ENCODE measurements at regions not wholly inside any gene's neighbourhood (a gene's known extent, or its start where the extent isn't known, plus 50 kb on each side); places are given as distances from the start of the nearest gene placed in this dataset.

DNA sequence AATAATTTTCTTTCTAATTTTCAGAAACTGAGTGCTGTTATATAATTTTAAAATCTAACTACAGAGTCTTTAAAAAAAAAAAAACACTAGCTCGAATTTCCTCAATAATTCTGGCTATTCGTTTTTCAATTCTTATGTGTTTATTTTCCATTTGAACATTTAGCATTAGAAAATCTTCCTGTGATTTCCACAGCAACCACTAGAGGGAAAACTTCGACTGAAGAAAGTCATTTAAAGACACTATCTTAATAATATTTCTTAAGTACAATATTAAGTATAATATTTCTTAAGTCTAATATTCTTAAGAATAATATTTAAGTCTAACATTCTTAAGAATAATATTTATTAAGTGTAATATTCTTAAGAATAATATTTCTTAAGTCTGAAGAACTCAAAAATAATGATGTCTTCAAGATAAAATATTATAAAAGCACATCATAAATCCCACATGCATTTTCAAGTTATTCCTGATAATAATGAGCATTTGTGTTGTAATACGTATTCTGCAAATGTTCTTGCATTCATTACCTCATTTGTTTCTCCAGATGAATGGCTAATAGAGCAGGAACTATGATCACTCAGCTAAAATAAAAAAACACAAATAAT lies 118.4 kb upstream of the WDR17 start:
- DNase-seq (ENCODE audit: low read depth), result no peak

DNA sequence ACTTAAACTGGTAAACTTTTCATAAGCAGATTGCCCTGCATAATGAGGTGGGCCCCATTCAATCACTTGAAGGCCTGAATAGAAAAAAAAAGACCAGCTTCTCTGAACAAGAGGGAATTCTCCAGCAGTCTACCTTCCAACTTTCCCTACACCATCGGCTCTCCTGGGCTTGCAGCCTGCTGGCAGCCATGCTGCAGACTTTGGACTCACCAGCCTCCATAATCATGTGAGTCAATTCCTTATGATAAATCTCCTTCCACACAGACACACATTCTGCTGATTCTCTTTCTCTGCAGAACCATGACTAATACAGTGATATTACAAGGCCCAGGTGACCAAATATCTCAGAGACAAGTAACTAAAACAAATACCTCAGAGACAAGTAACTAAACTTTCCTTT lies 113.8 kb upstream of the WDR17 start:
- DNase-seq (ENCODE audit: low read depth), result no peak

DNA sequence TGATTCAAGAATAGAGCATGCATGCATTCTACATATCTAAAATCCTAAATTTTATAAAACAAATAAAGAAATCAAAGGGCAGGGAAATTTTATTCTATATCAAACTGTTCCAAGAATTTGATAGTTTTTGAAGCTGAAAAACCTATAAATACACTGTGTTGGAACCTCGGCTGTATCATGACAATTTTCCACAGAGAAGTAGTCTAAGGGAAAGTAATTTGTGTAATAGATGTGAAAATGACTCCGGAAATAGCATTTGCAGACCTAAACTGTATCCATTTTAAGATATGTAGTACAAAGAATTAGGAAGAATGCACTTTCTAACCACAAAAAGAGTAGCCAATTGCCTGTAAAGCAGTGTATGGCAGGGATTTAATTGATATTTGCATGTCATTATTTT lies 112.5 kb upstream of the WDR17 start:
- DNase-seq (ENCODE audit: low read depth), result no peak

DNA sequence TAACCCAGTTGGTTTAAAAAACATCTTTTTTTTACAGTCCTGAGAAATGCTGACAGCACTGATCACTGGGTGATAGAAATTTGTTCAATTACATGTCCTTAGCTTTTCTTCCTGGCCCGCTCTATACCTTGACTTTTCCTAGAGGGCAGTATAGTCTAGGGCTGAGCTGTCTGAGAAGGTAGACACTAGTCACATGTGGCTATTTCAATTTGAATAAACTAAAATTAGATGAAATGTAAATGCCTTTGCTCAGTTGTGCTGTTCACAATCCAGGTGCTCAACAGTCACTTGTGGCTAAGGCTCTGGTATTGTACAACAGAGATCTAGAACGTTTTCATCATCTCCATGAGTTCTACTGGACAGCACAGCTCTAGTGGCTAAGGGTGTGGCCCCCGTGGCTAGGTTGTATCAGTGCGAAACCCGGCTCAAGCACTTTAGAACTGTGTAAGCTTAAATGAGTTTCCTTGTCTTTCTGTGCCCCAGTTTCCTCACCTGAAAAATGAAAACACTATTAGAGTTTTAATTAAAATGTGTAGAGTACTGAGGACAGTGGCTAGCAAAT lies 111.6 kb upstream of the WDR17 start:
- no peak for DNase-seq (ENCODE audit: low read depth)

DNA sequence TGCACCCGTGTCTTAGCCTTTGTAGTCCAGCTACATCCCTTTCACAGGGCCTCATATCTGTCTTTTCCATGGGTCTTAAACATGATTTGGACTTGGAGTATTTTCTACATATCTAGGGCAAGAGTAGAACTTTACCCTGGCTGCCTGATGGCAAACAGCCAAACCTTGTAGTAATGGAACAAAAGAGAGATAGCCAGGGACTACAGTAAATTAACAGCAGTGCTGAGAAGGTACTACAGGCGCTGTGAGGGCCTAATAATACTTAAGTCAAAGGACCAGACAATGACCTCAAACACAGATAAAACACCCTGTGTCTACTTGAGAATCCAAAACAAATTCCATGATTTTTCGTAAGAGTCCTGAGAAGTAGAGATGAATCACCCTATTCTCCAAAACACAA lies 111.0 kb upstream of the WDR17 start:
- no peak for DNase-seq (ENCODE audit: low read depth)

DNA sequence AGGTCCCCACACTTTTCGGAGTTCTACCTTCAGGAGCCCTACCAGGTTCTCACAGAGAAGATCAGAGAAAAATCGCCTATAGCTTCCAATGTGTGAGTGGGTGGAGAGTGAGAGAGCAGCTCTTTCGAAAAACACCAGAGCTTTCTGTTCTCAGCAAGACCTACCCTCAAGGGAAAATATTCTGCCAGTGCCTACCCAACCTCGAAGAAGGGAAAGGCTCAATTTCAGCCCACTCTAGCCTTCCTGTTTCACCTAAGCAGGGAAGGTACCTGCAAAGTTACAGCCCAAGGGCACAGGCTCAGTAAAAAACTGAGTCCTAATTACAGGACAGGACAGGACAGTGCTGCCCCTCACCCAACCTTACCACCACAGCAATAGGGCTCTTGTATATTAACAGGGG lies 104.0 kb upstream of the WDR17 start:
- no peak for DNase-seq (ENCODE audit: low read depth)

DNA sequence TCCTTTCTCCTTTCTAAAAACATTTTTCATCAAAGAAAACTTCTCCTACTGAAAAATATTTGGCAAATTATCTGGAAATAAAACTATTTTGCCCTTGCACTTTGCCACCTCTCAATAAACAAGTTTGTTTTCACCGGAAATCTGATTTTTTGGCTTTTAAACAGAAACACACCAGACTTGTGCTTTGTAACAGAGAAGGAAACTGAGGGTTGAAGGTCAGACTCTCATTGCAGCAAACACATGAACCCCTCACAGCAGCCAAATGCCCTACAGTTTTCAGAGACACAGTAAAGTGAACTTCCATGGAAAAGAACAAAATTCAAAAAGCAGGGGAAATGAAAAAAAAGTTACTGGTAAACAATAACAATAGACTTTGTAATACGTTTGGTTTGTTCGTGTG lies 95.6 kb upstream of the WDR17 start:
- no peak for DNase-seq (ENCODE audit: low read depth)

DNA sequence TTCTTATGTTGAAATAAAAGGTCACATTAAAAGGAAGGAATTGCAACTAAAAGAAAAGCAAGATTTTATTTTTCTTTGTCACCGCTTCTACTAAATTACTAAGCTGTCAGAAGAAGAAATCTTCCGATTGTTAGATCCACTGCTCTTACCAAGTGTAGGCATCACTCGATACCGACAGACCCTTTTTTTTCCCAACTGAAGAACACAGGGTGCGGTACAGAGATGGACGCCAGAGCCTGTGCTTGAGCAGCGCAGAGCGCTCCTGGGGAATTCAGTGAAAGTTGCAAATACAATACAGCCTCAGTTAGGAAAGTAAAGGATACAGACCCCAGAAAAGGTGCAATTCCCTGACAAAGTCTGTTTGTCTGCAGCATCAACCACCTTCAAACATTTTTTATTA lies 94.9 kb upstream of the WDR17 start:
- DNase-seq (ENCODE audit: low read depth), result peak; percentile 5

DNA sequence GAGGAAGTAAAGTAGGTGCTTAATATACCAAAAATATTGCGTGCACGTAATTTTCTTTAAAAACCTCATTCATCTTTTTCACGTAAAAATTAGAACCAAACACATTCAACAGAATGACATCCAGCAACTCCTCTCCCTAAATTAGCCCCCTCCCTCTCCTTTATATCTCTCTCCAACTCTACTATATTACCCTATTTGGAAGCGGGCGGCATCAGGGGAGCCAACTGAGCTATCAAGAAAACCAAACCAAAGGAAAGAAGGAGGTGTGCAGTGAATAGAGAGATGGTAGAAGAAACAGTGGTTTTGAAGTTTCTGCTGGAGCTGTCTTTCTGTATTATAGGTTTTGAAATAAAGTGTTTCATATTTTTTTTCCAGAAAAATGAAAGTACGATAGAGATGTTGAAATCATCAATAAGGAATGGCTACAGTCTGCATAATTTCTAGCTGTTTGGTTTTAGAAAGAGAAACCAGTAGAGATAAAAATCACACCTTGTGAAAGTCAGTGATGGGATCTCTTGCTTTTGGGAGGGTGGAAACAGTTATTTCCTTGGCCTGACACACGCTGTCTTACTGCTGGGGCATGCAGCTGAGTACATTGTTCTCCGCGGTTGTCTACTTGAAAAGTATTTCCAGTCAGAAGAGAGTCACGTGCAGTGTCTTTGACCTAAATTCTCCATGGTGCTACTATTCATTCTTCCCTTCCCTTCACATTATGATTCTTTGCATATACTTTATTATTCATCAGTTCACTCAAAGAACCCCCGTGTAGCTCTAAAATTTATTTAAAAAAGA lies 94.1 kb upstream of the WDR17 start:
- peak; percentile 8 for DNase-seq (ENCODE audit: low read depth)

DNA sequence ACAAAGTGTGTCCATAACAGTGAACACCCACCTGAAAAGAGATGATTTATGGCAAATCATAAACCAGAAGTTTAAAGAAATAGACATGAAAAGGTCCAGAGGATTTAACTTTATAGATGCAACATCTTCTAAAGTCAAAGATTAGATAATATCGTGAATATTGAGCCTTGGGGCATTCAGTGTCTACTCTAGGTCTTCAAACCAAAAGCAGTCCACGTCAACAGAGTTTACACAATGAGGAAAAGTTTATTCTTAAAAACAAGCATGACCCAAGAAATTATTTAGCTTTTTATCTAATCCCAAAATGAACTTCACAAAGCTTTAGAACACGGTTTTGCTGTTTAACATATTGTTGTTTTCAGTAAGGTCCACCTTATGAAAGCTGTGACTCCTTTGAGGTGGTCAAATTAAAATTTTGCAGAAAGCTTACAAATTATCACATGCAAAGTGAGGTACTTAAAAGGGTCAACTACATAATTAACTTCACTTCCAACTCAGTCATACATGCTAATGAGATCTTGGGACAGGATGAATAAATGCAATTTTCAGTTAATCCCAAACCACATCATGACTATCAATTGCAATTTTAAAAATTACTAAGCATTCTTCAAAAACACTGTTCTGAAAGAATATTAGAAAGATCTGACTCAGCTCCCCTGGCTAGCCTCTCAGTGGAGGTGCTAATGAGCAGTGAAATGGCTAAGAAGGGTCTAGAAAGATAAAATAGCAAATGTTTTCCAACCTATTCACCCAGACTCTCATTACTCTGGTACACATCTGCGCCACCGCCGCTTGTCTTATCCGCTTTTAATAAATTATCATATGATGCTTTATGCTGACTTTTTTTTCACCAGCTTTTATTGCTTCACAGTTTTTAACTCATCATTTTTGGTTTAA lies 92.4 kb upstream of the WDR17 start:
- DNase-seq (ENCODE audit: low read depth), result no peak

DNA sequence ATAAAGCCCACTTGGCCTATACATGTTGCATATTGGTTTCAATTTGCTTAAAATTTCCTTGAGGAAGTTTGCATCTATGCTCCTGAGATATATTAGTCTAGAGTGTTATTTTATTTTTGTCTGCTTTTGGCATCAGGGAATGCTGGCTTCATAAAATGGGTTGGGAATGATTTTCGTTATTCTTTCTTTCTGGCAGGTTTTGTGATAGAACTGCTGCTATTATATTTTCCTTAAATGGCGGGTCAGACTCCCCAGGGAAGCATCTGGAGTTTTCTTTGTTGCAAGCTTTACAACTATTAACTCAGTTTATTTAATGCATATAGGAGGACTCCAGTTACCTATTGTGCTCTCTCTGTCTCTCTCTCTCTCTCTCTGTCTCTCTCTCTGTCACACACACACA lies 82.0 kb upstream of the WDR17 start:
- no peak for DNase-seq (ENCODE audit: low read depth)

DNA sequence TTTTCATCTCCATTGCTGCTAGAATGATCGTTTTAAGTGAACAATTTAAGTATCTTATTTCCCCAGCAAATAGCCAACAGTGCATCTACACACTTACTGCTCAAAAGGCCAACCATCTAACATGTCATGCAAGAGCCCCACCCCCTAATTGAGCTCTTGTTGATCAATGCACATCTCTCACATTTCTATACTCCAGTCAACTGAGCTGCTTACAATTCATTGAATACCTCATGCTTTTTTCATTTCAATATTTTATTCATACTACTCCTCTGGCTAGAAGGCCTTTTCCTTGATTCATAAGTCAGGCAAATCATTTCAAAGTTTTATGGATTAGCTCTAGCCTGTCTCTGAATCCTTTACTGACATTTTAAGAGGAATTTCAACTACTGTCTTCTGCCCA lies 79.0 kb upstream of the WDR17 start:
- no peak for DNase-seq (ENCODE audit: low read depth)

DNA sequence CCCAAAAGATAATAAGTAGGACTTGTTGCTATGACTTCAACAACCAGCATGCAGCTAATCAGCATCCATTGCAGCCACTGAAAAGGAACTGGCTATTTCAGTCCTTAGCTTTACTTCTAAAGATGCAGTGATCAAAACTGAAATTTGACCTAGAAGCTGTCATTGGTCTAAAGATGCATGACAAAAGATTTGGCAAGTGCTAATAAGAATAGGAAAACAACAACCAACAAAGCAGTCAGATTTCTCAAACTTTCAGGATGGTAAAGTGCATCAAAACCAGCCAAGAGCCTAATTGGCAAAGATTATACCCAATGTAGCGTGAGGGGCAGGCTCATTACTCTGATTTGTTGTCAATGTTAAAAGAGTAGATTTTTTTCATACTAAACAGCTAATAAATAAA lies 77.1 kb upstream of the WDR17 start:
- DNase-seq (ENCODE audit: low read depth), result no peak

DNA sequence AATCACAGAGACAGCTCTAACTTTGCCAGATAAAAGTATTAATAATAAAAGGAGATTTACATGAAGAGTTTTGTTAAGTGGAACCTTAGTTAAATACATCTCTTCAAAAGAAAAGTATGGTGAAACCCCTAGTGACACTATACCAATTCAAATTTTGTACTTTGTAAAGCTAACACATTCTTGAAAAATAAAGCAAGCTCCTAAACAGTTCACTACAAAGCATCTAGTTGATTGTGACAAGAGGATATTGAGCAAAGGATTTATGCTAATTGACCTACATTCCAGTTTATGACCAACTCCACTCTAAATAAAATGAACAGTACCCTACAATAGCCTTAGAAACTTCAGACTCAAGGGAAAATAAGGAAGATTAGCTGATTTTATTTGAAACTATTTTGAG lies 69.4 kb upstream of the WDR17 start:
- no peak for DNase-seq (ENCODE audit: low read depth)

DNA sequence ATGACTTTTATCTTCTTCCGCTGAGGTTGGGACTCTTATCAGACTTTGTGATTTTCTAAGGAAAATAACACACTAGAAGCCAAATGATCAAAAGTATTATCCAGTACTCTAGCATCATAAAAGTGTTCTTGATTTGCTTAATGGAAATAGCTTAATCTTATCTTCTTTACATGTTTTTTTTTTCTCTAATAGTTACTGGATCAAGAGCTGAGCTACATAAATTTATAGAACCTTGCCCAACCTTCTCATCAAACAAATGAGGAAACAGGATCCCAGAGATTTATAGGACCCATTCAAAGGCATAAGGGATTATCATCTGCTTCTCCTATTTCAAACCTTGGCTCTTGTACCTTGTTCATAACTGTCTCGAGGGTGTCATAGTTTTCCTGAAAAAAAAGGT lies 68.3 kb upstream of the WDR17 start:
- DNase-seq (ENCODE audit: low read depth), result no peak

DNA sequence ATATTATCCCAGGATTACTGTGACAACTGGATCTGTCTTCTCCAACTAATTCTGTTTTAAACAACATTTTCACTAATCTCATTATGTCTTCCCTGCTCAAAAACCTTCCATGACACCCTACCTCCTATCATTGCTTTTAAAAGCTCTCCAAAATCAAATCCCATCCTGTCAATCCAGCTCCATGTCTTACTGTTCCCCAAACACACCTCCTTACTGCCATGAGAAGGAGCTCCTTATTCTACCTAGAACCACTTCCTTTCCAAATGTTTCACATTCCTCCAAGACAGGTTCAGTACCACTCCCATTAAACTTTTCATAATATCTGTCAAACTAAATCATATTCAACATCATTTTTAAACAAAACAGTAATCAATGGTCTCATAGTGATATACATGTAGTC lies 66.9 kb upstream of the WDR17 start:
- peak; percentile 8 for DNase-seq (ENCODE audit: low read depth)

DNA sequence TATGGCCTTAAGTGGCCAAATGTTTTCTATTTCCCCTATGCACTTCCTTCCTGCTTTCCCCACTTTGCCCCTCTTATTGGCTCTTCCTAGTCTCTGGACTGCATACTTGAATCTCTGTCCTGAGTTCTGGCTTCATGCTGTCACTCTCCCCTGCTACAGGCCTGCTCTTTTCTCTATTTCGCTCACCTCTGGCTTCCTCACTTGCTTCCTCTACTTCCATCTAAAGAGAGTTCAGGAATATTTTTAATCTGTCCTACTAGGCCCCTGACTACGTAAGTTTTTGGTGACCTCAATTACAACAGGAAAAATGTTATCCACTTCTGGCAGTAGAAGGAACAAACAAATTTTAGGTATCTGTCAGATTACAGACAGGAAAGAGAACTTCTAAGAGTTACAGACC lies 65.7 kb upstream of the WDR17 start:
- DNase-seq (ENCODE audit: low read depth), result no peak

DNA sequence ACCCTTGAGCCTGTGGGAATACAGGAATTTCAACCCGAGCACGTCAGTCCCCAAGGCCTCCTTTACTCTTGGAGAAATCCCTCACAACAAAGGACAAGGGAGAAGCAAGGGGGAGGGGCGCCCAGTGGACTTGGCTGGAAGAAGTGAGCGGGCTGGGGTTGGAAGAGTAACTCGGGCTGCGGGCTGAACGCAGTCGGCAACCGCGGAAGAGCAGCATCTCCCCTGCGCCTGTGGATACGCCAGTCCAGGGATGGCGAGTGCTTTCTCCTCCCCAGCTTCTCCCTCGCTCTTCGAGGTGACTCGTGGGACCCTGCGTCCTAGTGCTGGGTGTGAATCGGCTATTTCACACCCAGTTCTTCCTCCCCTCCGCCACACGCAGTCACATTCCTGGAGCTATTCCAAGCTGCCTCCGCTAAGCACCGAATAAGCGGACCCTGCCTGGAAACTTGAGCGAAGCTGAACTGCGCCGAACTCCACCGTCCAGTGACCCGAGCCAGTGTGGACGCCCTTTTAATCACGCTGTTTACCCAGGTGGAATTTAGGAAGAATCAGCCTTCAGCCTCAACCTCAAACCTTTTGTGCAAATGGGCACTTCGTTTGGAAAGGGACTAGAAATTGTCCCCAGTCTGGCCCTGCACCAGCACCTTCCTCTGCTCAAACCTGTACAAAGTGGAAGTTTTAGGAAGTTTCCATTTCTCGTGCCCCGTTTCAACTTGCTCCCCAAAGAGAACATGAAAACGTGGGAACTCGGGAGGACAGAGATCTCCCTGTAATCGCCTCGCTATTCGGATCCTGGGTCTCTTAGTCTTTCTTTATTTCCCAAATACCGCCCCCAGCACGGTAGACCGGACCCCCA lies 64.3 kb upstream of the WDR17 start:
- DNase-seq (ENCODE audit: low read depth), result peak; percentile 29

DNA sequence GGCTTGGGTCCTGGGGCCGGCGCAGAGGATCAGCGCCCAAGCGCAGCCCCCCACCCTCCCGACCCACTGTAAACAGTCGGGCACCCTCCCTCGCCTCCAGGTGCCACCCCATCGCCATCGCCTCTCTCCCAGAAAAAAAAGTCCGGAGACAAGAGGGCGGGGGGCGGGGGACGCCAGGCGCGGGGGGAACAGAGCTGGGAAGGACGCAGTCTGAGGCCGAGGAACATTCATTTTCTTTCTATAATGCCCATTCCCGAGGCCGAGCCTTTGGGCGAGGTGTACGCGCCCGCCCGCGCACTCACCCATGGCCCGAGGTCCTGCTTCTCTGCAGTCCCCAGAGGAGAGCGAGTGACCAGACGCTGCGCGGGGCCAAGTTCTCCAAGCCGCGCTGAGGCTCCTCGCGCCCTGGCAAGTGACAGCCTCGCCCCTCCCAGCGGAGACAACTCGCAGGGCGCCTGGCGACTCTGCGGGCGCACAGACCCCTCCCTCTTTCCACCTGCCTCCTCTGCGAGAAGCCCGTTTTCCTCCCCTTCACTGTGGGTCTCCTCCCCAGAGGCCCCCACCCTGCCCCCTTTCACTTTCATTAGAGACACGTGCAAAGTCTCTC lies 63.5 kb upstream of the WDR17 start:
- peak; percentile 9 for DNase-seq (ENCODE audit: low read depth)

DNA sequence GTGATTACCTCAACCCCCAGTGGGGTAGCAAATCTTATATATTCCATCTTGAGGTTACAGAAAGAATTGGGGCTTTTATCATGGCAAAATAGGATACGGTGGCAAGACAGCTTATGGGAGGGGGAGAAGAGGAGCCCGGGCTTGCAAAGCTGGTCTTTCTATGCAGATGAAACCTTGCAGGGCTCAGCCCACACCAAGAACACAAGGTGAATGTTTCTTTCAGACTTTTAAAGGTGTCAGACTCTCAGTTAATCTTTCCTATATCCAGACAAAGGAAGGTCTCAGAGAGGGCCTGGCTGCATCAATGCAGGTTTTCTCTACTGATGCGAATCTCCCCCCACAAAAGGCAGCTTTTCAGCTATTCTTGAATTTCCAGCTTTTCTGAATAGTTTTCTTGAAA lies 59.9 kb upstream of the WDR17 start:
- DNase-seq (ENCODE audit: low read depth), result no peak

DNA sequence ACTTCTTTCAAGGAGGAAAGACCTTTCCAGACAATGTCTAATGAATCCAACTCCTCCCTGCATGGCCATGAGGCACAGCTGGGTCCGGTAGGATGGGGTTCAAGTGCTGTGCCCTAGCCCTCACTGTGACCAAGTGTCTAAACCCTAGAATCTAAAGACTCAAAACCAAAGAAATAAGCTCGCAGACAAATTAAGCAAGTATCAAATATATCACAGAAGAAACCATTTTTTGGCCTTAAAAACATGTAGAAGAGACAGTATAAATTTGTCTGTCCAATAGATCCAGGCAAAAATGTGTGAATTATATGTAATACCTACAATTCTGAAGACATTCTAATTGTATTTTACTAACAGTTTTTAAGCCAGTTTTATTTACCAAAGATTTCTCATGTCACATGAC lies 56.4 kb upstream of the WDR17 start:
- no peak for DNase-seq (ENCODE audit: low read depth)
